ENCODE measurements at regions not wholly inside any gene's neighbourhood (a gene's known extent, or its start where the extent isn't known, plus 50 kb on each side); places are given as distances from the start of the nearest gene placed in this dataset.

GRCh38 chr13:65990684-65991083 lies 1239.5 kb downstream of the PCDH9 start:
- TF ChIP-seq GABPB1 (CRISPR knock-in tag; IDR thresholded peaks at IDR 0.05): no peak
- no peak for TF ChIP-seq AR (CRISPR knock-in tag; IDR thresholded peaks at IDR 0.05)
- TF ChIP-seq, protein P1, sequence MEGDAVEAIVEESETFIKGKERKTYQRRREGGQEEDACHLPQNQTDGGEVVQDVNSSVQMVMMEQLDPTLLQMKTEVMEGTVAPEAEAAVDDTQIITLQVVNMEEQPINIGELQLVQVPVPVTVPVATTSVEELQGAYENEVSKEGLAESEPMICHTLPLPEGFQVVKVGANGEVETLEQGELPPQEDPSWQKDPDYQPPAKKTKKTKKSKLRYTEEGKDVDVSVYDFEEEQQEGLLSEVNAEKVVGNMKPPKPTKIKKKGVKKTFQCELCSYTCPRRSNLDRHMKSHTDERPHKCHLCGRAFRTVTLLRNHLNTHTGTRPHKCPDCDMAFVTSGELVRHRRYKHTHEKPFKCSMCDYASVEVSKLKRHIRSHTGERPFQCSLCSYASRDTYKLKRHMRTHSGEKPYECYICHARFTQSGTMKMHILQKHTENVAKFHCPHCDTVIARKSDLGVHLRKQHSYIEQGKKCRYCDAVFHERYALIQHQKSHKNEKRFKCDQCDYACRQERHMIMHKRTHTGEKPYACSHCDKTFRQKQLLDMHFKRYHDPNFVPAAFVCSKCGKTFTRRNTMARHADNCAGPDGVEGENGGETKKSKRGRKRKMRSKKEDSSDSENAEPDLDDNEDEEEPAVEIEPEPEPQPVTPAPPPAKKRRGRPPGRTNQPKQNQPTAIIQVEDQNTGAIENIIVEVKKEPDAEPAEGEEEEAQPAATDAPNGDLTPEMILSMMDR (IDR thresholded peaks at IDR 0.05): no peak
- no peak for TF ChIP-seq HMGXB4 (CRISPR knock-in tag; IDR thresholded peaks at IDR 0.05)
- TF ChIP-seq JUN (CRISPR knock-in tag; IDR thresholded peaks at IDR 0.05): no peak
- TF ChIP-seq ZNF138 (CRISPR knock-in tag; conservative IDR thresholded peaks at IDR 0.05): no peak
- TF ChIP-seq, protein P2, sequence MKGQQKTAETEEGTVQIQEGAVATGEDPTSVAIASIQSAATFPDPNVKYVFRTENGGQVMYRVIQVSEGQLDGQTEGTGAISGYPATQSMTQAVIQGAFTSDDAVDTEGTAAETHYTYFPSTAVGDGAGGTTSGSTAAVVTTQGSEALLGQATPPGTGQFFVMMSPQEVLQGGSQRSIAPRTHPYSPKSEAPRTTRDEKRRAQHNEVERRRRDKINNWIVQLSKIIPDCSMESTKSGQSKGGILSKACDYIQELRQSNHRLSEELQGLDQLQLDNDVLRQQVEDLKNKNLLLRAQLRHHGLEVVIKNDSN (CRISPR knock-in tag; IDR thresholded peaks at IDR 0.05): no peak
- TF ChIP-seq ATF6 (CRISPR knock-in tag; IDR thresholded peaks at IDR 0.05): no peak
- no peak for TF ChIP-seq CBFB (CRISPR knock-in tag; IDR thresholded peaks at IDR 0.05; ENCODE audit: low read depth)
- TF ChIP-seq, protein P3, sequence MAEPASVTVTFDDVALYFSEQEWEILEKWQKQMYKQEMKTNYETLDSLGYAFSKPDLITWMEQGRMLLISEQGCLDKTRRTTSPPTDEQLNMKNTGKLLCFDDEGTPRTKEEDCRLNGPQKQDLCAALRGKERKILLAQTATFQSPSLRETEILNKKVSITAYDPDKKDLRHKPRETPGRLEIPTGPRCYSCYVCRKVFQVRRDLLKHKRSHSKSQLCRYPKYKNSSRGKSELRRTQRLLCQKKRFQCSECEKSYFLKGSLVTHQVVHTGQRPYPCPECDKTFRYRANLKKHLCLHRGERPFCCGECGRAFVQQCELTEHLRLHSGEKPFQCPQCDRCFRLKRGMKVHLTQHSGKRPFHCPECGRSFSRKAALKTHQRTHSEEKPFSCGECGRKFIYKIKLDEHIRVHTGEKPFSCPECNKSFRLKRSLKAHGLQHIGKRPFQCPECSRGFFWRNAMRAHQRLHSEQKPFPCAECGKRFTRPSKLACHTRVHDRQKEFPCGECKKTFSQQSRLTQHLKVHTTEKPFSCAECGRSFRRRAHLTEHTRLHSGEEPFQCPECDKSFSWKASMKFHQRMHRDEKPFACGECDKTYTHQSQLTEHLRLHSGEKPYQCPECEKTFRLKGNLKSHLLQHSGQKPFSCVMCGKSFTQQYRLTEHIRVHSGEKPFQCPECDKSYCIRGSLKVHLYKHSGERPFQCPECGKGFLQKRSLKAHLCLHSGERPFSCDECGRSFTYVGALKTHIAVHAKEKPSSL (CRISPR knock-in tag; conservative IDR thresholded peaks at IDR 0.05): no peak
- TF ChIP-seq ZNF232 (CRISPR knock-in tag; IDR thresholded peaks at IDR 0.05): no peak
- TF ChIP-seq MAX (CRISPR knock-in tag; IDR thresholded peaks at IDR 0.05): no peak
- no peak for TF ChIP-seq ZNF121 (CRISPR knock-in tag; IDR thresholded peaks at IDR 0.05)
